T-helper 2 cell treated with Interferon-gamma antibody and Interleukin-4, amounts not matched to agents 100 ng/mL and 5 ng/mL, for 36 hours (primary cell): ENCODE measurements at regions not wholly inside any gene's neighbourhood (a gene's known extent, or its start where the extent isn't known, plus 50 kb on each side); places are given as distances from the start of the nearest gene placed in this dataset.

Experiments used
- intact Hi-C: fragments of 100-400 bp; cut with micrococcal nuclease; formaldehyde crosslinking; loops from one replicate; pipeline ENCODE4 v1.15.1; 2023

- intact Hi-C loops = no loop called here
Observed at GRCh38 chr4:19803406-19803805, 448.3 kb upstream of the SLIT2 start.

- intact Hi-C loops = no loop called here
Observed at GRCh38 chr4:19793831-19794230, 457.9 kb upstream of the SLIT2 start.

DNA sequence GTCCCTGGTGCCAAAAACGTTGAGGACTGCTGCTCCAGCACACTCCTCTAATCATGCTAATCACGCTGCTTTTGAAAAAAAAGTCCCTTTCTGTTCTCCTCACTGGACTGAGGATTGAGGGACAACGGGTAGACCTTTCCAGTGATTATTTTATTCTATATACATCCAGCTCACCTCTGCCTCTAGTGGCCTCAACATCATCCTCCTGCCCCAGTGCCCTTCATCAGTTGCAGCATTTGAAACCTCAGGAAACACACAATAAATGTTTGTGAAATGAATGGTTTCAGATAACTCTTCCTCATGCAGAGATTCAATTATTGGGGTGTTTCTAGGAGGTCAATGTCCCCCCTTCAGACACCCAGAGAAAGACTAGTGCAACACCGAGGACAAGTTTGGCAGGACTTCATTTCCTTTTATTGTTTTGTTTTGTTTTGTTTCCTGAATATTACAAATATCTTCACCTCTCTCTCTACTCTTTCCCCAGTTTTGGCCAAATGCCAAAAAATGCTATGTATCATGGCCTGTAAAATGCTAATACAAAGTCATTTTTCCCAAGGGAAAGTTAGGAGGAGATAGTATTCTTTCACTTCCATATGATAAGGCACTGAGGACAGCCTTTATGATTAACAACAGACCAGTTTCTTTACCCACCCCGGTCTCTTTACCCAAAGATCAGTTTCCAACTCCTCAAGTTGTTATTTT, 460.1 kb upstream of the SLIT2 start:
- intact Hi-C loops = no loop called here

DNA sequence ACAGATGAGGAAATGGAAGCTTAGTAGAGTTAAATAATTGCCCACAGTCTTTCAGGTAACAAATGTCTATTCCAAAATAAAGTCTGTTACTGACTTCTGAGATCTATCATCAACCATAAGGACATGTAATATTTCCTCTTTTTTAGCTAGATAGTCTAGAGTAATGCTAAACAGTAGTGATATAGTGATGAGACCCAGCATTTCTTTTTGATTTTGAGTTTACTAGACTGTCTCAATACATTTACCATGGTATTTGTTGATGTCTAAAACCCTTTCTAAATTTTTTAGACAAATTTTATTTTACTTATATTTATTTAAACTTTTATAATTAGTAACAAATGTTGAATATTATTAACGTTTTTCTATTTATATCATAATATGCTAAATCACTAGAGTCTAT, 465.1 kb upstream of the SLIT2 start:
- intact Hi-C loops = no loop called here

- intact Hi-C loops = no loop called here
Observed at GRCh38 chr4:19783667-19784223, 468.0 kb upstream of the SLIT2 start.

DNA sequence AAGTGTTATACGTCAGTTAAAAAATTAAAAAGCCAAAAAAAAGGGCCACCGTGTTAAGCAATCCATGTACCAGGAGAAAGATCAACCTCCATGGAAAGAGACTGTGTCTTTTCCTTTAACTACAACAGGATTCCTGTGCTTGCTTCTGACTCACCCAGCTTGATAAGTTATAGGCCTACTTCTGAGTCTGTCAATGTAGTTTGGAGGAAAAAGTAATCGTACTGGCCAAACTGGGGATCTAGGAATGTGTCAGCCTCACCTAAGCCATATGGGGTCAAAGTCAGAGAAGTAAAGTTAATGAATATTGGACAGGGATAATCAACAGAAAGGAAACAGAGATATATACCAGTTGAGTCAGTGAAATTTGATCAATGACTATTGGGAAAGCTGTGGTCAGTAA, 470.8 kb upstream of the SLIT2 start:
- intact Hi-C loops = no loop called here

DNA sequence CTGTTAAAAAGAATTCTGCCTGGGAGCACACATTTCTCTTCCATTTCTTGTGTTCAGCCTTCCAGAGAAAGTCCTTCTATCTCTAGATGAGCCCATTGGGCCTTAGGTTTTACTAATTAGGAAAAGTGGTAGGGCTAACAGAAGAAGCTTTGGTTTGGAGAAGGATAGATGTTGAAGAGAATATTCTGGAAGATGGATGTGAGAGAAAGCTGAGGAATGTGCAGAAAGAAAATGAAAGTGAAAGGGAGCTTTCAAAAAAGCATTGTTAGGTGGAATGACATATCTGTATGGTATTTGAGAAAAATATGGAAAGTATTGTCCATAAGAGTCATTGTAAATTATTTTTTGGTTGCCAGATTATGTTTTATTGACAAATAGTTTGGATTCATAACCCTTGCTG, 474.8 kb upstream of the SLIT2 start:
- intact Hi-C loops = no loop called here

DNA sequence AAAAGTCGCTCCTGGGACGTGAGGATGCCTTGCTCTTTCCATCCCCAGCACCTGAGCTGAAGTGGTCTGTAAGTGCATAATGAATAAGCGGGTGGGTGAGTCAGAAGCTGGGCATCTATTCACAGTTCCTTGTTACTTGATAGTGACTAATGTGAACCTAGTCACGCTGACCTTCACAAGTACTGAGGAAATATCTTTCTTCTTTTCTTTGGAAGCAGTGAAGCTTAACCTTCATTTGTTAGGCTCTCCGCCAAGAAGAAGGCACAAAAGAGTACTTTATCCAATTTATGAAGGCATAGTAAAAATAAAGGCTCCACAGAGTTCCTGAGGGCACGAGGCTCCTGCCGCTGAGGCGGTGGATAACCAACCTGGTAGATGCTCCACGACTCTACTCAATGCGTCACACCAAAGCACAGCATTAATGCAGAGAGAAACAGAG, 475.7 kb upstream of the SLIT2 start:
- intact Hi-C loops = no loop called here

DNA sequence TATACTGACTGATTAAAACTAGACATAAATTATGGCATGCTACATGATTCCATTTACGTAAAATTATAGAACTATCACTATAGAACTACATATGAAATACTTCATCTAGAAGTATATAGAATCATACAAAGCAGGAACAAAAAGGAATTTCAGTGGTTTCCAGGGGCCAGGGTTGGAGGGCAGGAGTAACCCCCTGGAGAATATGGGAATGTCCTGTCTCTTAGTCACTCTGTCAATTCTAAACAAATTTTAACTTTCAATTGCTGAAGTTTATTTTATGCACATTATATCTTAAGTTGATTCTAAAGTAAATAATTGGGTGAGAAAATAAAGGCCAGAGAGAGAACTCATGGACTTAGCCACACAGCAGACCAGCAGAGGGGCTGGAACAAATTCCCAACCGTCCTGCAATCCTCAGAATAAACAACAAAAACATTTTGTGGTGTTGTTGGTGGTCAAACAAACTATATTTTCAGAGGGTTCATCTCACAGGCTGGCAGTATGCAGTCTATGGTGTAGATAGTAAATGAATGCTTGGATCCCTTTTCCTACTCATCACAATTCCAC, 476.9 kb upstream of the SLIT2 start:
- intact Hi-C loops = no loop called here

- intact Hi-C loops = no loop called here
Observed at GRCh38 chr4:19772581-19772980, 479.1 kb upstream of the SLIT2 start.

GRCh38 chr4:19756661-19757060, 495.0 kb upstream of the SLIT2 start:
- intact Hi-C loops = no loop called here

GRCh38 chr4:19752599-19752998, 499.1 kb upstream of the SLIT2 start:
- intact Hi-C loops = no loop called here

DNA sequence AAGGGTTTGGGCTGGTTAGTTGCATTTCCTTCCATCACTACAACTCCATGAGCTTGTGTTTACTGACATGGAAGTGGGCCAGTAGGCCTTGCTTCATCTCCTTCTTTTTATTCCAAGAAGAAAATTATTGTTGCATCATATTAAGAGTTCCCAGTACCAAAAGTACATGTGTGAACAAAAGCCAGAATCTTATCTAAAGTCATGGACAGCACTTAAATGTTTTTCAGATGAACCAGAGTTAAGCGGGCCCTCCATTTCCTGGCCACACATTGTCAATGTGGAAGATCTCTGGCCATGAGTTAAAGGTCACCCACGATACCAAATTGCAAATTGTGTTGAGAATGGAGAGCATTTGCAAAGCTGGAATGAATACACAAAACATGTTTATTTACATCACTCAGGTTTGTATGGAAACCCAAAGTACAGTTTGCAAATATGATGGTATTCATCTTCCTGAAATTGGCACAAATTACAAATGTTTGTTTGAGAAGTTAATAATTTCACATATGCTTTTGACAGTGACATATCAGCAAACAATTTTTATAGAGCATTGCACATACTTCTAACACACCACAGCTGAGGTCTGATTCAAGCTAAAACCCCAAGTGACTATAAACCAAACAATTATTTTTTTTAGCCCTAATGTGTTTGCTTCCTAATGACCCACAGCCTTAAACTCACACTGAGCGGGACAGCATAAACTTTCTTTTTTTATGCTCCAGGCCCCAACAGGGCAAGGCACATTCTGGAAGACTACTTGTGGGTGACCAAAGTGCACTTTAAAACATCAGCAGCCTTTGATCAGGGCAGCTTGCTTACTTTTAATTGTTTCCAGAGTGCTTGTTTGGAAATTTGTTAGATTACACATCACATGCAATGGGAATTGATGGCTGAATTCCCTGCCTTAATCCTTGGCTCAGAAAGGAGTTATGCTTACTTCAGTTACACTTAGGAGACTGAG, 502.9 kb upstream of the SLIT2 start:
- intact Hi-C loops = no loop called here

- intact Hi-C loops = no loop called here
Observed at GRCh38 chr4:19746377-19746776, 505.3 kb upstream of the SLIT2 start.

GRCh38 chr4:19743115-19743638, 508.5 kb upstream of the SLIT2 start:
- intact Hi-C loops = no loop called here

GRCh38 chr4:19739101-19739651, 512.5 kb upstream of the SLIT2 start:
- intact Hi-C loops = no loop called here

- intact Hi-C loops = no loop called here
Observed at GRCh38 chr4:19736968-19737756, 514.5 kb upstream of the SLIT2 start.

DNA sequence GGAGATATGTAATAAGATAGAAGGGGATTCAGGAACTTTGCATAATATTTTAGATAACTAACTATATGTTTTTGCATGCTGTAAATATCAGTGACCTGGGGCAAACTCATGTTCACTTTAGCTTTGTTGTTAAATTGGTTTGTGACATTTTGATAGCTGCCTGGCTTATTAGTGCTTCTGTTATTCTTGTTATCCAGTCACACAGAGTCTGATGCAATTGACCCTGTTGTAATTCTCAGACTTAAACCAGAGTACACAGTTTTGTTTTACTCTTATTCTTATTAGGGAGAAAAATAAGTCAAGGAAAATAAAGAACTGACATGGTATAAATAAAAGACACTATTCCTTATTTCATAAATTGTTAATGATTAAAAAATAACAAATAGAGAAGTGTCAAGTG, 516.7 kb upstream of the SLIT2 start:
- intact Hi-C loops = no loop called here

GRCh38 chr4:19729886-19730651, 521.6 kb upstream of the SLIT2 start:
- intact Hi-C loops = no loop called here

- intact Hi-C loops = no loop called here
Observed at GRCh38 chr4:19728773-19729172, 522.9 kb upstream of the SLIT2 start.
